Mesothelial cell of epicardium (in vitro differentiated cells): ENCODE measurements at regions not wholly inside any gene's neighbourhood (a gene's known extent, or its start where the extent isn't known, plus 50 kb on each side); places are given as distances from the start of the nearest gene placed in this dataset.

Experiments used
- DNase-seq, 2 experiments: peaks; one replicate each; pipeline ENCODE4 v3.0.0; 2021; ENCODE audit warnings: low spot score in 2 of 2; ENCODE audit not compliant: unreplicated experiment in 2 of 2
- H3K27ac Mint-ChIP-seq: 2 replicates; pipeline ENCODE4 v1.8.0; 2021; ENCODE audit warnings: mixed read lengths
- H3K27me3 Mint-ChIP-seq: 2 replicates; pipeline ENCODE4 v1.8.0; 2021; ENCODE audit warnings: low read depth, mixed read lengths
- H3K36me3 Mint-ChIP-seq: 2 replicates; pipeline ENCODE4 v1.8.0; 2021; ENCODE audit warnings: mixed read lengths
- H3K4me1 Mint-ChIP-seq: 2 replicates; pipeline ENCODE4 v1.8.0; 2021; ENCODE audit warnings: mixed read lengths
- H3K4me3 Mint-ChIP-seq: 2 replicates; pipeline ENCODE4 v1.8.0; 2021; ENCODE audit warnings: mild to moderate bottlenecking, moderate library complexity, mixed read lengths
- H3K9me3 Mint-ChIP-seq: 2 replicates; pipeline ENCODE4 v1.8.0; 2021; ENCODE audit warnings: mixed read lengths
- TF ChIP-seq, protein P1 (sequence below): fragments of 200-600 bp; sonication (generic); IDR thresholded peaks from one replicate; pipeline ENCODE4 v1.5.0; 2021; ENCODE audit warnings: antibody characterized with exemption; ENCODE audit not compliant: unreplicated experiment

DNA sequence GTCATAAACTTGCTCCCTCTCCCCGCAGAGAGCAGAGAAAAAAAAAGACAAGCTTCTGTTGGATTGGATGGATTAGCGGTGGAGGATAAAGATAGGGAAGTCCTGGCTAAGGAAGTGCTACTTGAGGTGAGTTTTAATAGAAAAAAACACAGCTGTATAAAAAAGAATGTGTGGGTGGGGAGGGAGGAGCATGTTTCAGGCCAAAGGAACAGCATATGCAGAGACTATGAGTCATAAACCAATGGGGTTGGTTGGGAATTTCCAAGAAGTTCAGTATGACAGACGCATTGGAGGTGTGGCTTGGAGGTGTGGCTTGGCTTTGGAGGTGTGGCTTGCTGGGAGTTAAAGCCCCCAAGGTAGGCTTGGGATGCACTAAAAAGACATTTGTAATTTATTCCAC is 103.0 kb upstream of the LSM8 start:
- Mint-ChIP-seq H3K27ac (no peak overlapping the region), H3K9me3 (peaks cover 3% of the 10 kb centered on the region), H3K4me1 (peaks cover 15% of the 10 kb centered on the region), H3K27me3 (no peaks in the 10 kb centered on the region), H3K4me3 (no peak overlapping the region), H3K36me3 (no peaks in the 10 kb centered on the region)
- TF ChIP-seq, protein P1, sequence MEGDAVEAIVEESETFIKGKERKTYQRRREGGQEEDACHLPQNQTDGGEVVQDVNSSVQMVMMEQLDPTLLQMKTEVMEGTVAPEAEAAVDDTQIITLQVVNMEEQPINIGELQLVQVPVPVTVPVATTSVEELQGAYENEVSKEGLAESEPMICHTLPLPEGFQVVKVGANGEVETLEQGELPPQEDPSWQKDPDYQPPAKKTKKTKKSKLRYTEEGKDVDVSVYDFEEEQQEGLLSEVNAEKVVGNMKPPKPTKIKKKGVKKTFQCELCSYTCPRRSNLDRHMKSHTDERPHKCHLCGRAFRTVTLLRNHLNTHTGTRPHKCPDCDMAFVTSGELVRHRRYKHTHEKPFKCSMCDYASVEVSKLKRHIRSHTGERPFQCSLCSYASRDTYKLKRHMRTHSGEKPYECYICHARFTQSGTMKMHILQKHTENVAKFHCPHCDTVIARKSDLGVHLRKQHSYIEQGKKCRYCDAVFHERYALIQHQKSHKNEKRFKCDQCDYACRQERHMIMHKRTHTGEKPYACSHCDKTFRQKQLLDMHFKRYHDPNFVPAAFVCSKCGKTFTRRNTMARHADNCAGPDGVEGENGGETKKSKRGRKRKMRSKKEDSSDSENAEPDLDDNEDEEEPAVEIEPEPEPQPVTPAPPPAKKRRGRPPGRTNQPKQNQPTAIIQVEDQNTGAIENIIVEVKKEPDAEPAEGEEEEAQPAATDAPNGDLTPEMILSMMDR: no peak
- DNase-seq: no peak

DNA sequence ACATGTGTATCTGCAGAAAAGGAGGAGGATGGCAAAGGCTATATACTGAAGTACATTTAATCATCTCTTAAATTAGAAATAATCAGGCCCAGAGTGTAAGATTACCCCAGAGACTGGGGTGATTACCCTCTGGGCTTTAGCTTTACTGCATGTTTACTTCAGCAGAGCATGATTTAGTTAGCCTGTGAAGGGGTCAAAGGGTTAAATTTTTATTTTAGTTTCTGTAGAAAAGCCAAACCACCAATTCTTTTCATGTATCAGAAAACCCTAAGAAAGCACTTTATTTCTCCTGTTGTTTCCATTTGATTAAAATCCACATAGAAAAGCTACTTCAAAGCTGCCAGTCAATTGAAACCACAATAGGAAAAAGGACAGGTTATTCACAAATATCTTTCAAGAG is 101.5 kb upstream of the LSM8 start:
- Mint-ChIP-seq H3K27ac (no peak overlapping the region), H3K36me3 (no peaks in the 10 kb centered on the region), H3K4me3 (no peak overlapping the region), H3K27me3 (no peaks in the 10 kb centered on the region), H3K9me3 (peaks cover 6% of the 10 kb centered on the region), H3K4me1 (peaks cover 15% of the 10 kb centered on the region)
- no peak for DNase-seq
- TF ChIP-seq, protein P1: no peak

DNA sequence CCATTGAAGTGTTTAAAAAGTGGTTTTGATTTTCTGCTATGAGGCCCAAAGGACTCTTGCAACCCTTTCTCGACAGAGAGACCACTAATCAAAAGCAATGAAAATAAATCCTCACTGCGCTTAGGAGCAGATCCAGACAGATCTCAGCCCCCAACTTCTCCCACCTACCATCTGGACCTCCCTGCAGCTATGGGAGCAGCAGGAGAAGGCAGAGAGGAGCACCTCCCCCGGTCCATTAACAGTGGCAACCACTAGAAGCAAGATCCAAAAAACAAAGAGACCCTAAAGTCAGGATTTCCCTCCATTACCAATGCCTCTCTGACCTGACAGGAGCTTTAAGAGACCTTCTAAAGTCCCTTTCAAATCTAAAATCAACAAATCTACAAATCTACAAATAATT is 99.0 kb upstream of the LSM8 start:
- Mint-ChIP-seq H3K27me3 (no peaks in the 10 kb centered on the region), H3K36me3 (no peaks in the 10 kb centered on the region), H3K4me1 (peaks cover 15% of the 10 kb centered on the region), H3K4me3 (no peak overlapping the region), H3K9me3 (peaks cover 8% of the 10 kb centered on the region), H3K27ac (no peak overlapping the region)
- no peak for DNase-seq
- TF ChIP-seq, protein P1: no peak

DNA sequence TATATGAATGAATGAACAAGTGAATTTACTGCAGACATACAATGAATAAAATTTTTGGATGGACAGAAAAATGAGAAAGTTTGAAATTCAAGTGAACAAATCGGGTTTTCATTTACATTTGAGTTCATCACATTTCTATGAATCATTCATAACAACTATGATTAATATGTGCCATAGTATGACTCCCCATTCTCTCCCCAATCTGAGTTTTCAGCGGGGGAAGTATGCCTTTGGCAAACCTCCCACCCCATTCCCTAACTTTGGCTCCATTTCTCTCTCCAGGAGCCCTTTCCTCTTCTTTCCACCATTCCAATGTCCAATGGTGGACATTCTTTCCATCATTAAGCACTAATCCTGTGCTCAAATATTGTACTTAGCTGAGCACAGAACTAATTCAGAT is 96.8 kb upstream of the LSM8 start:
- no peaks in the 10 kb centered on the region for H3K27me3 Mint-ChIP-seq
- no peak for DNase-seq
- peaks cover 4% of the 10 kb centered on the region for H3K9me3 Mint-ChIP-seq
- H3K4me3 Mint-ChIP-seq: no peak overlapping the region
- H3K36me3 Mint-ChIP-seq: no peaks in the 10 kb centered on the region
- TF ChIP-seq, protein P1: no peak
- H3K4me1 Mint-ChIP-seq: peaks cover 13% of the 10 kb centered on the region
- H3K27ac Mint-ChIP-seq: no peak overlapping the region

DNA sequence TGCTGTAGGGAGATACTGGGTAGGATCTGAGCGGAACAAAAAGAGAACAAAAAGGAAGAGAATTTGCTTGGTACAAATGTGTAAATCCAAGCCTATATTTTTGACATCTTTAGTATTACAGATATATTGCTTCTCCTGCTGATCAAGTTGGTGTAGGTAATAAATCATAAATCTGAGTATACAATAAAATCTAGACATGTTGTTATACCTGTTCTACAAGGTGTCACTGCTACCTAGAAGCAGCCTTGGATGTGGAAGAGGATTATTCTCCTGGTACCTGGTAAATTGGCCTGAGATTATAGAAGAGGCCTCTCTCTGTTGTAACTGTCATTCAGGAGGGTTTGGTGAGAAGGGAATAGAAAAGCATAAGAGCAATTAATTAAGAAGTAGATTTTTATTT is 89.9 kb upstream of the LSM8 start:
- no peak for DNase-seq
- Mint-ChIP-seq H3K27me3 (no peaks in the 10 kb centered on the region), H3K36me3 (no peaks in the 10 kb centered on the region), H3K9me3 (no peaks in the 10 kb centered on the region), H3K27ac (no peak overlapping the region), H3K4me3 (no peak overlapping the region), H3K4me1 (peaks cover 2% of the 10 kb centered on the region)
- TF ChIP-seq, protein P1: no peak

DNA sequence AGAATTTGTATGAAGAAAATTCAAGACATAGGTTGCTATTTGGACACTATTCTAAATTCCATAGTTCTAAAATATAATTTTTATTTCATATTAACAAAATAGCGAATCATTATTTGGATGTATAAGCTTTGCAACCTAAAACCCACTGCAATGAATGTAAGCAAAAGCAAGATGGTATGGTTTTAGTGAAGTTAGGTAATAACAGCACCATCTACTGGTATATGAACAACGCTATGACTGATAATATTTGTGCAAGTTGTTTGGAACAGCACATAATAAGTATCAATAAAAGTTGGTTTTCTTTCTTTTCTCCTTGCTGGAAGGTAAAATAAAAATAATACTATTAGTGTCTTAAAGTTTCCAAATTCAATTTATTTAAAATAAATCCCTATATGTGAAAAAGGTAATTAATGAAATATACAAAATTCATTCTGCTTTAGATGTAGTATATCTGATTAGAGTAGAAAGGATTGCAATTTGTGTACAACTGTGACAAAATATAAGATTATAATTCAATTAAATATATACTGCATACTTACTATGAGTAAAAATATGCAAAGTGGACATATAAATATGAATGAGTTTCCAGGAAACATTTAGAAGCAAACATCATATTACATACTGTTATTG is 79.0 kb upstream of the LSM8 start:
- no peak for DNase-seq
- Mint-ChIP-seq H3K27me3 (no peaks in the 10 kb centered on the region), H3K36me3 (no peaks in the 10 kb centered on the region), H3K4me3 (no peak overlapping the region), H3K9me3 (peaks cover 16% of the 10 kb centered on the region), H3K27ac (no peak overlapping the region), H3K4me1 (no peaks in the 10 kb centered on the region)
- TF ChIP-seq, protein P1: peak; percentile 15
